DND-41 (cell line): ENCODE measurements at regions not wholly inside any gene's neighbourhood (a gene's known extent, or its start where the extent isn't known, plus 50 kb on each side); places are given as distances from the start of the nearest gene placed in this dataset.
"Not testable (repeated sequence)": the region's sequence is repeated elsewhere in the genome, so short reads cannot be mapped to it uniquely, and the experiment has no call there.

Experiments used
- ATAC-seq: fragments of 200-7000 bp; cut with Tn5 transposase; 3 replicates; pipeline ENCODE4 v1.9.1; 2021; ENCODE audit warnings: low read depth; ENCODE audit not compliant: insufficient read depth
- DNase-seq: peaks from one replicate; pipeline ENCODE4 v3.0.0-alpha.2; 2020
- H2AFZ ChIP-seq: 2 replicates; pipeline ENCODE4 v1.6.0; 2012; ENCODE audit warnings: low read depth, low read length
- H3K27ac ChIP-seq: 2 replicates; pipeline ENCODE4 v1.5.1; 2012; ENCODE audit warnings: low read length, inconsistent platforms
- H3K27me3 ChIP-seq: fragments of 200-600 bp; sonication (generic); 2 replicates; pipeline ENCODE4 v1.6.0; 2012; ENCODE audit warnings: low read length, mild to moderate bottlenecking, inconsistent platforms; ENCODE audit not compliant: insufficient read depth, poor library complexity
- H3K36me3 ChIP-seq: 2 replicates; pipeline ENCODE4 v1.5.1; 2012; ENCODE audit warnings: low read length, inconsistent platforms; ENCODE audit not compliant: insufficient read depth
- H3K4me1 ChIP-seq: 2 replicates; pipeline ENCODE4 v1.5.1; 2012; ENCODE audit warnings: mild to moderate bottlenecking, low read length; ENCODE audit not compliant: insufficient read depth
- H3K4me2 ChIP-seq: 2 replicates; pipeline ENCODE4 v1.6.0; 2012; ENCODE audit warnings: mild to moderate bottlenecking, moderate library complexity, low read length, inconsistent platforms; ENCODE audit not compliant: insufficient read depth
- H3K4me3 ChIP-seq, 2 experiments: fragments of 200-600 bp in 1 of 2; shearing (Covaris generic) in 1 of 2; 2 replicates each; pipeline ENCODE4 v1.5.1; 2012 to 2016; ENCODE audit warnings: inconsistent platforms in 2 of 2, low read length in 2 of 2, mild to moderate bottlenecking in 2 of 2, low read depth in 1 of 2, moderate library complexity in 1 of 2
- H3K79me2 ChIP-seq: 2 replicates; pipeline ENCODE4 v1.6.0; 2012; ENCODE audit warnings: low read length, inconsistent platforms; ENCODE audit not compliant: insufficient read depth
- H3K9ac ChIP-seq: 2 replicates; pipeline ENCODE4 v1.6.0; 2012; ENCODE audit warnings: low read depth, mild to moderate bottlenecking, inconsistent platforms, low read length, moderate library complexity
- H3K9me3 ChIP-seq: 2 replicates; pipeline ENCODE4 v1.5.1; 2012; ENCODE audit warnings: low read length, moderate library complexity, mild to moderate bottlenecking, inconsistent platforms; ENCODE audit not compliant: insufficient read depth, severe bottlenecking
- H4K20me1 ChIP-seq: 2 replicates; pipeline ENCODE4 v1.6.0; 2012; ENCODE audit warnings: low read length; ENCODE audit not compliant: insufficient read depth
- EZH2 ChIP-seq: IDR thresholded peaks from 3 replicates; pipeline ENCODE4 v1.6.1; 2012; ENCODE audit warnings: borderline replicate concordance, low read depth, mild to moderate bottlenecking, moderate library complexity, low read length, inconsistent platforms; ENCODE audit not compliant: severe bottlenecking
- TF ChIP-seq, protein P1 (sequence below): IDR thresholded peaks from 2 replicates; pipeline ENCODE4 v1.5.1; 2012; ENCODE audit warnings: borderline replicate concordance, low read length, moderate library complexity, mild to moderate bottlenecking; ENCODE audit not compliant: poor library complexity, severe bottlenecking; ENCODE audit errors: extremely low read depth

DNA sequence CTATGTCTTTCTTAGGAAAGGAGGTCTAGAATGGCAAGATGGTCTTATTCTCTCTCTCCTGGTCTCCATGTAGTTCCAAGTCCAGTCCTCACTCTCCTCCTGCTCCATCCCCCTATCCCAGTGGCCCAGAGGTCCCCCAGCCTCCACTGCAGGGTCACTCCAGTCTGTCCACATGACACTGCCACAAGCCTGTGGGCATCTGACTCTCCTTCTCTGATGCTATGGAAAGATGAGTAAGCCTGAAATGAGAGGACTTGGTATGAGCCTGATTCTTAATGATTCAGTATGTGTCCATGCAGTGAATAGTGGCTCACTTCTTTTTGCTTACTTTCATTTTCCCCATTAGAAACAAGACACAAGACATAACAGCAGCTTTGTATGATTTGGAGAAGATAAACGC is 516.8 kb upstream of the ADGRL3 start:
- no peak overlapping the region for H2AFZ ChIP-seq
- no peaks in the 10 kb centered on the region for H3K27me3 ChIP-seq
- H3K4me3 ChIP-seq: no peak overlapping the region
- no peaks in the 10 kb centered on the region for H4K20me1 ChIP-seq
- no peak overlapping the region for H3K27ac ChIP-seq
- H3K9me3 ChIP-seq: no peaks in the 10 kb centered on the region
- H3K79me2 ChIP-seq: no peaks in the 10 kb centered on the region
- DNase-seq: no peak
- no peak overlapping the region for H3K4me2 ChIP-seq
- H3K9ac ChIP-seq: no peak overlapping the region
- no peak for TF ChIP-seq EZH2
- TF ChIP-seq, protein P1, sequence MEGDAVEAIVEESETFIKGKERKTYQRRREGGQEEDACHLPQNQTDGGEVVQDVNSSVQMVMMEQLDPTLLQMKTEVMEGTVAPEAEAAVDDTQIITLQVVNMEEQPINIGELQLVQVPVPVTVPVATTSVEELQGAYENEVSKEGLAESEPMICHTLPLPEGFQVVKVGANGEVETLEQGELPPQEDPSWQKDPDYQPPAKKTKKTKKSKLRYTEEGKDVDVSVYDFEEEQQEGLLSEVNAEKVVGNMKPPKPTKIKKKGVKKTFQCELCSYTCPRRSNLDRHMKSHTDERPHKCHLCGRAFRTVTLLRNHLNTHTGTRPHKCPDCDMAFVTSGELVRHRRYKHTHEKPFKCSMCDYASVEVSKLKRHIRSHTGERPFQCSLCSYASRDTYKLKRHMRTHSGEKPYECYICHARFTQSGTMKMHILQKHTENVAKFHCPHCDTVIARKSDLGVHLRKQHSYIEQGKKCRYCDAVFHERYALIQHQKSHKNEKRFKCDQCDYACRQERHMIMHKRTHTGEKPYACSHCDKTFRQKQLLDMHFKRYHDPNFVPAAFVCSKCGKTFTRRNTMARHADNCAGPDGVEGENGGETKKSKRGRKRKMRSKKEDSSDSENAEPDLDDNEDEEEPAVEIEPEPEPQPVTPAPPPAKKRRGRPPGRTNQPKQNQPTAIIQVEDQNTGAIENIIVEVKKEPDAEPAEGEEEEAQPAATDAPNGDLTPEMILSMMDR: no peak
- no peak for ATAC-seq
- no peaks in the 10 kb centered on the region for H3K4me1 ChIP-seq
- no peaks in the 10 kb centered on the region for H3K36me3 ChIP-seq

DNA sequence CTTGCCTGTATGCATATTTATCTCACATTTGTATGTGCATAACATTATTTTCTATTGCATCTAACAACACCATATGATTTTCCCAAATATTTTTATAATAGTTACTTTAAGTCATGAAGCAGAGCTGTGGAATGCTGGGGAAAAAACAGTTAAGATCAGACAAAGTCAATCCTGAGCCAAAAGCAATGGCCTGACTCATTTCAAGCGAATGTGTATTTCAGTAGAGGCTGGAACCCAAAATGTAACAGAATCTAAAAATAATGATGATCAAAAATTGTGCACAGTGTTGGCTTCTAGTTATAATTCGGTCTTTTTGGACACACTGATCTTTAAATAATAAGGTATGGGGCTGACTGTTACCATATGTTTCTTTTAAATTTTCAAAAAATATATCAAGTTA is 516.2 kb upstream of the ADGRL3 start:
- no peak overlapping the region for H3K27ac ChIP-seq
- no peak for TF ChIP-seq EZH2
- TF ChIP-seq, protein P1: no peak
- no peak overlapping the region for H2AFZ ChIP-seq
- no peak for DNase-seq
- no peaks in the 10 kb centered on the region for H3K27me3 ChIP-seq
- no peak overlapping the region for H3K4me2 ChIP-seq
- ATAC-seq: no peak
- no peaks in the 10 kb centered on the region for H4K20me1 ChIP-seq
- H3K36me3 ChIP-seq: no peaks in the 10 kb centered on the region
- no peak overlapping the region for H3K4me3 ChIP-seq
- no peaks in the 10 kb centered on the region for H3K4me1 ChIP-seq
- H3K9me3 ChIP-seq: no peaks in the 10 kb centered on the region
- H3K9ac ChIP-seq: no peak overlapping the region
- no peaks in the 10 kb centered on the region for H3K79me2 ChIP-seq

DNA sequence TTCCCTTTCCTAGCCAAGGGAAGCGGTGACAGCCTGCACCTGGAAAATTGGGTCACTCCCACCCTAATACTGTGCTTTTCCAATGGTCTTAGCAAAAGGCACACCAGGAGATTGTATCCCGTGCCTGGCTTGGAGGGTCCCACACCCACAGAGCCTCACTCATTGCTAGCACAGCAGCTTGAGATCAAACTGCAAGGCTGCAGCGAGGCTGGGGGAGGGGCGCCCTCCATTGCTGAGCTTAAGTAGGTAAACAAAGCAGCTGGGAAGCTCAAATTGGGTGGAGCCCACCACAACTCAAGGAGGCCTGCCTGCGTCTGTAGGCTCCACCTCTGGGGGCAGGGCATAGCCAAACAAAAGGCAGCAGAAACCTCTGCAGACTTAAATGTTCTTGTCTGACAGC is 504.1 kb upstream of the ADGRL3 start:
- H3K4me3 ChIP-seq, ATAC-seq, H4K20me1 ChIP-seq, H3K4me1 ChIP-seq, H3K9me3 ChIP-seq, H3K4me2 ChIP-seq, H3K27ac ChIP-seq, H3K27me3 ChIP-seq, H2AFZ ChIP-seq, H3K36me3 ChIP-seq, H3K9ac ChIP-seq, DNase-seq, H3K79me2 ChIP-seq: not testable (repeated sequence)

DNA sequence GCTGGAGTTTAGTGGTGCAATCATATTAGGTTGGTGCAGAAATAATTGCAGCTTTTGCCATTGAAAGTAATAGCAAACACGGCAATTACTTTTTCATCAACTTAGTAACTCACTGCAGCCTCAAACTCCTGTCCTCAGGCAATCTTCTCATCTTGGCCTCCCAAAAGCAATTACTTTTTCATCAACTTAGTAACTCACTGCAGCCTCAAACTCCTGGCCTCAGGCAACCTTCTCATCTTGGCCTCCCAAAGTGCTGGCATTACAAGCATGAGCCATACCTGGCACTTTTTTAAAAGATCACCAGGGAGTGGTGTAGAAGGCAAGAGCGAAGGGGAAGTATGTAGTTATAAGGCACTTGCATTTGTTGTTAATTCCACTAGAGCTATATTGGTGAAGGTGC is 491.1 kb upstream of the ADGRL3 start:
- Histone ChIP-seq H3K4me1 (no peaks in the 10 kb centered on the region), H4K20me1 (no peaks in the 10 kb centered on the region), H3K9ac (no peak overlapping the region), H3K79me2 (no peaks in the 10 kb centered on the region), H2AFZ (no peak overlapping the region), H3K27ac (no peak overlapping the region), H3K36me3 (no peaks in the 10 kb centered on the region), H3K9me3 (no peaks in the 10 kb centered on the region), H3K4me2 (no peak overlapping the region), H3K27me3 (no peaks in the 10 kb centered on the region), H3K4me3 (no peak overlapping the region)
- TF ChIP-seq, protein P1: no peak
- no peak for TF ChIP-seq EZH2
- DNase-seq: no peak
- no peak for ATAC-seq
